GM19463 (cell line): ENCODE measurements at regions not wholly inside any gene's neighbourhood (a gene's known extent, or its start where the extent isn't known, plus 50 kb on each side); places are given as distances from the start of the nearest gene placed in this dataset.

ENCODE experiments used
- ATAC-seq: cut with Tn5 transposase; IDR thresholded peaks from one replicate; pipeline ENCODE4 v1.9.1; 2021; ENCODE audit warnings: mild to moderate bottlenecking, moderate library complexity; ENCODE audit not compliant: unreplicated experiment

DNA sequence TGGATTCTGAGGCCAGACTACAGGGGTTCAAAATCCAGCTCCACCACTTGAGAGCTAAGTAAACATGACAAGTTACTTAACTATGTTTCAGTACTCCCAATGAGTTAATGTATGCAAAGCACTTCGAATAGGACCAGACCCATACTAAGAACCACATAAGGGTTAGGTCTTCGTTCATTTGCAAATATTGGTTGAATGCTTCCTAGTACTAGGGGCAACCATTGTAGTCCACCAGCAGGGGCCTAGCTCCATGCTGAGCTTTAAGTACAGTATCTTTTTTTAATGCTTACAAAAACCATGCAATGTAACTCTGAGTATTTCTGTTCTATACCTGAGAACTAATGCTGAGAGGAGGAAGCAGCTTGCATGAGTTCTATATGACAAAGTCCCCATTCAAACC is 80.4 kb upstream of the PDE1C start:
- no peak for ATAC-seq

GRCh38 chr7:32150039-32150438 is 79.8 kb upstream of the PDE1C start:
- no peak for ATAC-seq

- ATAC-seq: no peak
These were observed 77.5 kb upstream of the PDE1C start for GRCh38 chr7:32147546-32148268.

DNA sequence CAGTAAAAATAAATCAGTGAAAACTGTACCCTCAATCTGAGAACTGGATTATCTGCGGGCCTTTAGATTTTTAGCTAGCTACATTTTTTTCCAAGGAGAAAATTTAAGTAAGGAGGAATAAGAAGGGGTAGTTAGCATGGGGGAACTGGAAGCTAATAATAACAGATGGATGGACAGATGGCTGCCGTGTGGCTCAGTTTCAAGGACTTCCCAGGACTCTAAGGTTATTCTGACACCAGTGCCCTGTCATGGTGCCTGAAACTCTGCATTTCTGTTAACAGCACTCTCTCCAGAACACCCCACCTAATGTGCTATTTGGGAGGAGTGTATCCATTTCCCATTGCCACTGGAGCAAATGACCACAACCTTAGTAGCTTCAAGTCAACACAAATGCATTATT is 75.7 kb upstream of the PDE1C start:
- no peak for ATAC-seq

DNA sequence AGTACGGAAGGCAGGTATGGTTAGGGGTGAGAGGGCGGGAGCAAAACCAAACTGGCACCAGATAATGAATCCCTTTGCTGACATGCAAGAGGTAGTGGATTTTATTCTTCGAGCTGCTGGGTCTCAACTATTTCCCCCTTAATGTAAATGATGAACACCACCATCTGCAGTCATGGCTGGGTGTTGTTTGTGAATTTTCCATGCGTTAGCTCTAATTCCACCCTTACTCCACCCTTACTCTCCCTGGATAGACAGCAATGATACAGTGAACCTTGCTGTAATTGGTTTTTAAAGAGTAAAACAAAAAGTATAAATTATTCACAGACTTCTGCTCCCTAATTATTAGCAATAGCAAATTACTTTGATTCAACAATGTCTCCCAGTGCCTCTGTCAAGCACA is 74.5 kb upstream of the PDE1C start:
- no peak for ATAC-seq

DNA sequence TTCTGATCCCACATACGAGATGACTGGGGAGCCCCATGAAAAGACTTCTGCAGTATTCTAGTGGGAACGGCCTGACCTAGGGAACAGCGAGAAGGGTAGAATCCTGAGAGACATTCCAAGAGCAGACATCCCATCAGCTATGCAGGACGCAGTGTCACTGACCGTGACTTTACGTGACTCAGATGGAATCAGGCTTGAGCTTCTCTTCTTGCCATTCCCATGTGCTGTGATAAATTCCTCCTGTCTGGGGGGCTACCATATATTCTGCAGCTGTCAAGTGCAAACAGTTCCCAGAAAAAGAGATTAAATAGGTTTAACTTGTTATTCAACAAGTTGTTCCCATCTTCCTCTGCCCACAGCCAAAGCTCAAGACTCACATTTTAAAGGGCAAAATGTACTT is 73.1 kb upstream of the PDE1C start:
- ATAC-seq: no peak

DNA sequence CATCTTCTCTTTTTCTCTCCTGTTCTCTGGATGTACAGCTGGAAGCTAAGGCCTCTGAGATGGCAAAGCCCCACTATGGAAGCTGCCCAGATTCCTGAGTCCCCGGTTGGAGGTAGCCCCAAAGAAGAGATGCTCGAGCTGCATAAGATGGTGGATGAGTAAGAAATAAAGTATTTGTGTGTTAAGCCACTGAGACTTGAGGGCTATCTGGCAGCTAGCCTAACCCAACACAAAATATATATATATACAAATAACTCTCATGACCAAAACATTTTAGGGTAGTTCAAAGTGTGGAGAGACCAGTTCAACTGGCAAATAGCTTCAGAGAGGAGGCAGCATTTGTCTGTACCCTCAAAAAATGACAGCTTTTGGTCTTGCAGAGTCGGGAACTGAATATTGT is 72.4 kb upstream of the PDE1C start:
- no peak for ATAC-seq

DNA sequence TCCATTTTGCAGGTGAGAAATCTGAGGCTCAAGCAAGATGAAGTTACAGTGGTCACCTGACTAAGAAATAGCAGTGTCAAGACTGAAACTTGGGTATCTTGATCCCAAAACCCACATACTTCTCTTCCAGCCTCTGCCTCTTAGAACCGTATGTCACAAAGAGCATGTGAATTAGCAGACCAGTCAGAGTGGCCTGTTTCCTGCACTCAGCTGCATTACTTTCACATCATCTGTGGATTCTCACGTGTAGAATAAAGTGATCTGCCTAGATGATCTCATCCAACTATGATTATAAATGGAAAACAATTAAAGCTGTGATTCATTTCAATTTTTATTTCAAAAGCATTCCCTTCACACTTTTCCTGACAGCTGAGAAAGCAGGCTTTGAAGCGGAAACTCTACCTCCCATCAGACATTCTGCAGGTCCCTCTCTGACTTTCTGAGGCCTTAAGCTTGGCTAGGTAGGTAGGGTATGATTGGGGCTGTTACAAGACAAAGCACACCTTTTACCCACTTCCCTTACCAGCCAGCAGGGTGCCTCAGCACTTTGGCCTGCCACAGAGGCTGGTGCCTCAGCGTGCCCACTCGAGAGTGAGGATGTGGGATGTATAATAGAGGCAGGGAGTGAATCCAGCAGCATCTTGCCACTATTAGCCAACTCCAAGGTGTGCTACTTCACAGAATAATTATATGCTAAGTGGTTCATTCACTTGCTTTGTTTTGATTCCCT is 70.2 kb upstream of the PDE1C start:
- no peak for ATAC-seq

GRCh38 chr7:32137059-32137458 is 66.9 kb upstream of the PDE1C start:
- no peak for ATAC-seq

- no peak for ATAC-seq
These were observed 60.9 kb upstream of the PDE1C start for GRCh38 chr7:32131091-32131490.

- no peak for ATAC-seq
These were observed 56.6 kb upstream of the PDE1C start for GRCh38 chr7:32126843-32127242.
